PC-3 (cell line): ENCODE measurements at regions not wholly inside any gene's neighbourhood (a gene's known extent, or its start where the extent isn't known, plus 50 kb on each side); places are given as distances from the start of the nearest gene placed in this dataset.

ENCODE experiments used
- ATAC-seq: fragments of 200-7000 bp; cut with Tn5 transposase; 2 replicates; pipeline ENCODE4 v1.9.1; 2020; ENCODE audit warnings: mild to moderate bottlenecking, moderate library complexity
- BruUV-seq: library from RNA; stranded (reverse); fragments of 400-500 nt; replicated peaks from 2 replicates; lab custom pipeline; 2021; lab: Mats Ljungman, UMichigan
- CTCF ChIA-PET: fragments of 300-600 bp; sonication (Branson Sonifier 250); formaldehyde crosslinking; loops from one replicate; lab custom pipeline; 2022; ENCODE audit warnings: antibody characterized with exemption; lab: Charles Lee
- POLR2A ChIA-PET: fragments of 300-600 bp; sonication (Branson Sonifier 250); formaldehyde crosslinking; loops from one replicate; lab custom pipeline; 2022; ENCODE audit warnings: antibody characterized with exemption; ENCODE audit not compliant: unreplicated experiment; lab: Charles Lee
- DNase-seq: peaks from one replicate; pipeline ENCODE4 v3.0.0-alpha.2; 2015
- H2AFZ ChIP-seq: fragments of 300-600 bp; sonication (generic); 2 replicates; pipeline ENCODE4 v1.6.0; 2016; ENCODE audit warnings: antibody characterized with exemption, low read length
- H3F3A ChIP-seq: fragments of 300-600 bp; sonication (generic); one replicate; pipeline ENCODE4 v1.6.0; 2017; ENCODE audit warnings: antibody characterized with exemption, low read length, control low read depth, mild to moderate bottlenecking; ENCODE audit not compliant: unreplicated experiment
- H3K27ac ChIP-seq: fragments of 300-600 bp; sonication (generic); 2 replicates; pipeline ENCODE4 v1.5.1; 2016; ENCODE audit warnings: mild to moderate bottlenecking, low read length
- H3K27me3 ChIP-seq: fragments of 300-600 bp; sonication (generic); 2 replicates; pipeline ENCODE4 v1.6.1; 2016; ENCODE audit warnings: low read length, mixed read lengths
- H3K36me3 ChIP-seq: fragments of 300-600 bp; sonication (generic); 2 replicates; pipeline ENCODE4 v1.6.1; 2016; ENCODE audit warnings: low read depth, mixed run types, low read length, mixed read lengths
- H3K4me1 ChIP-seq: fragments of 300-600 bp; sonication (generic); 2 replicates; pipeline ENCODE4 v1.5.1; 2016; ENCODE audit warnings: low read length; ENCODE audit not compliant: insufficient read depth
- H3K4me2 ChIP-seq: fragments of 300-600 bp; sonication (generic); 2 replicates; pipeline ENCODE4 v1.6.0; 2016; ENCODE audit warnings: low read length
- H3K4me3 ChIP-seq: fragments of 300-600 bp; sonication (generic); 2 replicates; pipeline ENCODE4 v1.5.1; 2016; ENCODE audit warnings: mild to moderate bottlenecking, low read length, mixed read lengths
- H3K79me2 ChIP-seq: fragments of 300-600 bp; sonication (generic); 2 replicates; pipeline ENCODE4 v1.6.1; 2017; ENCODE audit warnings: low read length, mixed read lengths
- H3K9ac ChIP-seq: fragments of 300-600 bp; sonication (generic); 2 replicates; pipeline ENCODE4 v1.6.0; 2016; ENCODE audit warnings: mild to moderate bottlenecking, low read length
- H3K9me2 ChIP-seq: fragments of 300-600 bp; sonication (generic); replicated peaks from 2 replicates; pipeline ENCODE4 v1.6.1; 2016; ENCODE audit warnings: mixed run types, low read length, mixed read lengths
- H3K9me3 ChIP-seq: fragments of 300-600 bp; sonication (generic); 2 replicates; pipeline ENCODE4 v1.6.1; 2016; ENCODE audit warnings: low read length, mixed read lengths
- H4K20me1 ChIP-seq: fragments of 300-600 bp; sonication (generic); 2 replicates; pipeline ENCODE4 v1.6.1; 2016; ENCODE audit warnings: low read length, mixed read lengths
- CTCF ChIP-seq: fragments of 300-600 bp; sonication (generic); conservative IDR thresholded peaks from 2 replicates; pipeline ENCODE4 v1.5.1; 2017; ENCODE audit warnings: antibody characterized with exemption, low read depth, mild to moderate bottlenecking, low read length
- EZH2 ChIP-seq: fragments of 300-600 bp; sonication (generic); IDR thresholded peaks from one replicate; pipeline ENCODE4 v1.6.1; 2017; ENCODE audit warnings: antibody characterized with exemption, mild to moderate bottlenecking, low read length; ENCODE audit not compliant: unreplicated experiment
- EZH2phosphoT487 ChIP-seq: fragments of 300-600 bp; sonication (generic); IDR thresholded peaks from 2 replicates; pipeline ENCODE4 v1.6.1; 2018; ENCODE audit warnings: mild to moderate bottlenecking, antibody characterized with exemption, low read length, borderline replicate concordance
- intact Hi-C: fragments of 100-400 bp; cut with micrococcal nuclease; formaldehyde crosslinking; loops from 2 replicates; pipeline ENCODE4 v1.9.0; 2023

GRCh38 chr1:4090976-4091660, 191.0 kb upstream of the C1orf174 start:
- H3K9ac ChIP-seq = no peak overlapping the region
- H3K79me2 ChIP-seq = no peaks in the 10 kb centered on the region
- H3K9me2 ChIP-seq = no peaks in the 10 kb centered on the region
- CTCF ChIA-PET = no interaction called here
- H3K27ac ChIP-seq = no peak overlapping the region
- H3K9me3 ChIP-seq = no peaks in the 10 kb centered on the region
- DNase-seq (no peak), ATAC-seq (no peak)
- H3K4me2 ChIP-seq = no peak overlapping the region
- intact Hi-C loops = no loop called here
- H3K36me3 ChIP-seq = no peaks in the 10 kb centered on the region
- no peak for TF ChIP-seq EZH2phosphoT487
- no peak overlapping the region for H3K4me3 ChIP-seq
- no TSS peak for BruUV-seq
- H3F3A ChIP-seq = no peaks in the 10 kb centered on the region
- no peaks in the 10 kb centered on the region for H4K20me1 ChIP-seq
- no peaks in the 10 kb centered on the region for H3K4me1 ChIP-seq
- peaks cover 15% of the 10 kb centered on the region; the same call in 1 of the 2 replicates for H3K27me3 ChIP-seq
- H2AFZ ChIP-seq = no peak overlapping the region
- POLR2A ChIA-PET = no interaction called here

GRCh38 chr1:4091996-4092395, 191.9 kb upstream of the C1orf174 start:
- TF ChIP-seq EZH2phosphoT487 (no peak), CTCF (no peak), EZH2 (no peak)
- Histone ChIP-seq H3K4me2 (no peak overlapping the region), H3K4me1 (no peaks in the 10 kb centered on the region), H3K27ac (no peak overlapping the region), H3F3A (no peaks in the 10 kb centered on the region), H3K9ac (no peak overlapping the region), H4K20me1 (no peaks in the 10 kb centered on the region), H3K36me3 (no peaks in the 10 kb centered on the region), H3K9me3 (0 out of 2 replicates have a peak, but pooled peaks cover 4% of the 10 kb centered on the region), H3K4me3 (no peak overlapping the region), H3K27me3 (peaks cover 10% of the 10 kb centered on the region; the same call in 1 of the 2 replicates), H2AFZ (no peak overlapping the region), H3K79me2 (no peaks in the 10 kb centered on the region), H3K9me2 (no peaks in the 10 kb centered on the region)
- ChIA-PET CTCF (no interaction called here), POLR2A (no interaction called here)
- no TSS peak for BruUV-seq
- intact Hi-C loops = no loop called here
- ATAC-seq (no peak), DNase-seq (no peak)

GRCh38 chr1:4093856-4094565, 193.9 kb upstream of the C1orf174 start:
- Histone ChIP-seq H4K20me1 (no peaks in the 10 kb centered on the region), H3K4me1 (no peaks in the 10 kb centered on the region), H3K27me3 (peaks cover 2% of the 10 kb centered on the region; the same call in 1 of the 2 replicates), H3K27ac (no peak overlapping the region), H3K9me3 (0 out of 2 replicates have a peak, but pooled peaks cover 5% of the 10 kb centered on the region), H2AFZ (no peak overlapping the region), H3K9me2 (no peaks in the 10 kb centered on the region), H3K36me3 (no peaks in the 10 kb centered on the region), H3K79me2 (no peaks in the 10 kb centered on the region), H3K4me3 (no peak overlapping the region), H3K4me2 (no peak overlapping the region), H3F3A (no peaks in the 10 kb centered on the region), H3K9ac (no peak overlapping the region)
- no TSS peak for BruUV-seq
- ChIA-PET POLR2A (no interaction called here), CTCF (no interaction called here)
- no peak for ATAC-seq
- TF ChIP-seq EZH2phosphoT487 (no peak), EZH2 (no peak), CTCF (no peak)
- intact Hi-C loops = no loop called here
- DNase-seq = no peak
